ENCODE measurements at regions not wholly inside any gene's neighbourhood (a gene's known extent, or its start where the extent isn't known, plus 50 kb on each side); places are given as distances from the start of the nearest gene placed in this dataset.
"Not testable (repeated sequence)": the region's sequence is repeated elsewhere in the genome, so short reads cannot be mapped to it uniquely, and the experiment has no call there.

- no peak for TF ChIP-seq POLR2A (IDR thresholded peaks at IDR 0.05)
- TF ChIP-seq, protein P1, sequence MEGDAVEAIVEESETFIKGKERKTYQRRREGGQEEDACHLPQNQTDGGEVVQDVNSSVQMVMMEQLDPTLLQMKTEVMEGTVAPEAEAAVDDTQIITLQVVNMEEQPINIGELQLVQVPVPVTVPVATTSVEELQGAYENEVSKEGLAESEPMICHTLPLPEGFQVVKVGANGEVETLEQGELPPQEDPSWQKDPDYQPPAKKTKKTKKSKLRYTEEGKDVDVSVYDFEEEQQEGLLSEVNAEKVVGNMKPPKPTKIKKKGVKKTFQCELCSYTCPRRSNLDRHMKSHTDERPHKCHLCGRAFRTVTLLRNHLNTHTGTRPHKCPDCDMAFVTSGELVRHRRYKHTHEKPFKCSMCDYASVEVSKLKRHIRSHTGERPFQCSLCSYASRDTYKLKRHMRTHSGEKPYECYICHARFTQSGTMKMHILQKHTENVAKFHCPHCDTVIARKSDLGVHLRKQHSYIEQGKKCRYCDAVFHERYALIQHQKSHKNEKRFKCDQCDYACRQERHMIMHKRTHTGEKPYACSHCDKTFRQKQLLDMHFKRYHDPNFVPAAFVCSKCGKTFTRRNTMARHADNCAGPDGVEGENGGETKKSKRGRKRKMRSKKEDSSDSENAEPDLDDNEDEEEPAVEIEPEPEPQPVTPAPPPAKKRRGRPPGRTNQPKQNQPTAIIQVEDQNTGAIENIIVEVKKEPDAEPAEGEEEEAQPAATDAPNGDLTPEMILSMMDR (IDR thresholded peaks at IDR 0.05): no peak
- no peak for DNase-seq (ENCODE audit: low spot score in 2 of 2)
- H3K4me3 ChIP-seq (ENCODE audit: low read depth, poor library complexity, severe bottlenecking): no peak overlapping the region
- intact Hi-C loops (cut with DNase I; ENCODE audit: low total_unique reads): no loop called here
Observed at GRCh38 chr3:20822251-20822650, 636.2 kb upstream of the SGO1 start.

DNA sequence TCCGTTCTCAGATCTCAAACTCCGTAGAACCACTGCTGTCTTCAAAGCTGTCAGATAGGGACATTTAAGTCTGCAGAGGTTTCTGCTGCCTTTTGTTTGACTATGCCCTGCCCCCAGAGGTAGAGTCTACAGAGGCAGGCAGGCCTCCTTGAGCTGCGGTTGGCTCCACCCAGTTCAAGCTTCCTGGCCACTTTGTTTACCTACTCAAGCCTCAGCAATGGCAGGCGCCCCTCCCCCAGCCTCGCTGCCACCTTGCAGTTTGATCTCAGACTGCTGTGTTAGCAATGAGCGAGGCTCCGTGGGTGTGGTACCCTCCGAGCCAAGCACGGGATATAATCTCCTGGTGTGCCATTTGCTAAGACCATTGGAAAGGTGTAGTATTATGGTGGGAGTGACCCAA lies 634.9 kb upstream of the SGO1 start:
- intact Hi-C loops (cut with DNase I; ENCODE audit: low total_unique reads); H3K4me3 ChIP-seq (ENCODE audit: low read depth, poor library complexity, severe bottlenecking); DNase-seq (ENCODE audit: low spot score in 2 of 2): not testable (repeated sequence)
- 96 to 98% methylated on average over 9 of the region's 9 CpGs for WGBS, 2 donors

GRCh38 chr3:20811631-20812030 lies 625.6 kb upstream of the SGO1 start:
- no peak overlapping the region for H3K4me3 ChIP-seq (ENCODE audit: low read depth, poor library complexity, severe bottlenecking)
- TF ChIP-seq POLR2A (IDR thresholded peaks at IDR 0.05): no peak
- TF ChIP-seq, protein P1 (IDR thresholded peaks at IDR 0.05): no peak
- no peak for DNase-seq (ENCODE audit: low spot score in 2 of 2)
- 59 to 62% methylated on average over 2 of the region's 2 CpGs for WGBS, 2 donors
- intact Hi-C loops (cut with DNase I; ENCODE audit: low total_unique reads): no loop called here

DNA sequence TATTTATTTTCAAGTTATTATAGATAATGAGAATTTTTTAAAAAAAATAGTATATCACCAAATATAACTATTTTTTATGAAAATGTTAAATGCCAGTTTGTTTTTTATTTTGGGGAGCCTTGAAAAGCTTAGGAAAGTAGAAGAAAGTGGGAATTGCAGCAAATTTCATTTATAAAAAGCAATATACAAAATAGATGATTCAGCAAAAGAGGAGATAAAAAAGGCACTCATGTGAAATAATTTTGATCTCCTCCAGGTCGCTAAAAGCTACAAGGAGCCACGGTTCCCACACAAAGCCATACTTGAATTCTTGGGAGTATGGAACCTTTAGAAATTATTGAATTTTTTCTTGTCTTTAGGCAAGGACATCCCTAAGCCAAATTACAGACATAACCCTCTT lies 625.0 kb upstream of the SGO1 start:
- intact Hi-C loops (cut with DNase I; ENCODE audit: low total_unique reads): no loop called here
- no peak overlapping the region for H3K4me3 ChIP-seq (ENCODE audit: low read depth, poor library complexity, severe bottlenecking)
- no peak for TF ChIP-seq POLR2A (IDR thresholded peaks at IDR 0.05)
- TF ChIP-seq, protein P1 (IDR thresholded peaks at IDR 0.05): no peak
- 52 to 72% methylated on average over 2 of the region's 2 CpGs for WGBS, 2 donors
- no peak for DNase-seq (ENCODE audit: low spot score in 2 of 2)

DNA sequence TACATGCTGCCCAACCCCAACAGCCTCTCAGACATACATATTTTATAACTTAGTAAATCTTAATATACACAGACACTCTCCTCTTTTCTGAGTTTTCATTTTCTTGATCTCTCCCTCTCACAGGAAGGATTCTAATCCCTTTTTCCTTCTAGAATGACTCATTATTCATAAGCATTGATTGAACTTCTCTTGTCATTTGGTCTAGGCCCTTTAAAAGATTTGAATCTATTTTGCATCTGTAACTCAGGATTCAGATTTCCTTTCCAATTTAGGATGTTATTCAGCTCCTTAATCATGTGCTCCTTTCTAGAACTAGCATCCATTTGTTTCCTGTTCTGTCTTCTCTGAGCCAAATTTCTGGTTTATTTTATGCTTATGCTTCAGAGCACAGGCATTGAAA lies 624.5 kb upstream of the SGO1 start:
- DNase-seq (ENCODE audit: low spot score in 2 of 2): no peak
- intact Hi-C loops (cut with DNase I; ENCODE audit: low total_unique reads): no loop called here
- no peak for TF ChIP-seq POLR2A (IDR thresholded peaks at IDR 0.05)
- TF ChIP-seq, protein P1 (IDR thresholded peaks at IDR 0.05): no peak
- no peak overlapping the region for H3K4me3 ChIP-seq (ENCODE audit: low read depth, poor library complexity, severe bottlenecking)

- TF ChIP-seq, protein P1 (IDR thresholded peaks at IDR 0.05): no peak
- TF ChIP-seq POLR2A (IDR thresholded peaks at IDR 0.05): no peak
- DNase-seq (ENCODE audit: low spot score in 2 of 2): no peak
- H3K4me3 ChIP-seq (ENCODE audit: low read depth, poor library complexity, severe bottlenecking): no peak overlapping the region
- intact Hi-C loops (cut with DNase I; ENCODE audit: low total_unique reads): no loop called here
- whole genome bisulfite sequencing, 2 donors: 68 to 73% methylated on average over 3 of the region's 3 CpGs
Observed at GRCh38 chr3:20809356-20809755, 623.4 kb upstream of the SGO1 start.
